ENCODE measurements at regions not wholly inside any gene's neighbourhood (a gene's known extent, or its start where the extent isn't known, plus 50 kb on each side); places are given as distances from the start of the nearest gene placed in this dataset.

GRCh38 chr9:31639451-31639850 lies 745.0 kb upstream of the ACO1 start:
- Histone ChIP-seq H2BK5ac (ENCODE audit: low read depth, low read length, poor library complexity, severe bottlenecking) (no peak overlapping the region), H3K18ac (ENCODE audit: low read depth, low read length) (no peak overlapping the region), H4K5ac (ENCODE audit: low read depth, low read length) (no peak overlapping the region), H3K27ac (ENCODE audit: insufficient read depth, low read length) (no peak overlapping the region), H3K9me3 (ENCODE audit: control insufficient read depth, insufficient read depth, low read length) (0 out of 2 replicates have a peak, but pooled peaks cover 2% of the 10 kb centered on the region), H2AK5ac (ENCODE audit: low read depth, low read length) (no peak overlapping the region), H2AK9ac (replicated peaks; ENCODE audit: low read depth, low read length, poor library complexity) (no peak overlapping the region), H3K27me3 (ENCODE audit: control insufficient read depth, insufficient read depth, low read length) (no peaks in the 10 kb centered on the region), H2BK120ac (ENCODE audit: low read depth, low read length) (no peak overlapping the region), H2BK15ac (ENCODE audit: low read depth, low read length) (no peak overlapping the region), H3K23ac (ENCODE audit: low read depth, low read length) (no peak overlapping the region), H3K56ac (ENCODE audit: extremely low read depth, insufficient read depth, low read length) (no peak overlapping the region), H3K4me1 (ENCODE audit: control insufficient read depth, insufficient read depth, low read length) (no peaks in the 10 kb centered on the region), H3K9me1 (ENCODE audit: insufficient read depth, low read length) (no peaks in the 10 kb centered on the region), H3K4me3 (ENCODE audit: insufficient read depth, low read depth, low read length) (no peak overlapping the region), H4K20me1 (ENCODE audit: insufficient read depth, low read length) (no peaks in the 10 kb centered on the region), H3K79me1 (ENCODE audit: low read depth in 1 of 2, low read length in 2 of 2) (no peaks in the 10 kb centered on the region), H3K4me2 (ENCODE audit: low read depth, low read length) (no peak overlapping the region), H3K9ac (ENCODE audit: low read depth, low read length) (no peak overlapping the region), H4K91ac (ENCODE audit: insufficient read depth, low read depth, low read length) (no peak overlapping the region), H4K8ac (ENCODE audit: low read depth in 2 of 2, low read length in 2 of 2) (no peak overlapping the region), H2BK20ac (ENCODE audit: low read depth, low read length) (no peak overlapping the region), H3K14ac (replicated peaks; ENCODE audit: low read depth, low read length) (no peak overlapping the region), H2AFZ (replicated peaks; ENCODE audit: low read length, poor library complexity) (no peak overlapping the region), H3K36me3 (ENCODE audit: control insufficient read depth, insufficient read depth, low read length) (no peaks in the 10 kb centered on the region), H3K4ac (ENCODE audit: low read depth, low read length) (no peak overlapping the region)
- DNase-seq (no peak), ATAC-seq (ENCODE audit: low read depth) (no peak)
- POLR2A ChIA-PET (ENCODE audit: unreplicated experiment) = no interaction called here
- CTCF ChIA-PET = no interaction called here
- dilution Hi-C loops (cut with HindIII; ENCODE audit: low sequenced_read_pairs, unreplicated experiment) (no loop called here), intact Hi-C loops (cut with micrococcal nuclease) (no loop called here), in situ Hi-C loops (cut with MboI; ENCODE audit: low sequenced_read_pairs) (no loop called here)
- no TSS peak for BruUV-seq (replicated peaks)
- no CpG with 5 or more reads among the region's 1 CpG for WGBS, 2 experiments (ENCODE audit: extremely low coverage in 2 of 2, insufficient read length in 1 of 2)
- TF ChIP-seq POLR2A (IDR thresholded peaks at IDR 0.05; ENCODE audit: low read depth, low read length) (no peak), BHLHE40 (IDR thresholded peaks at IDR 0.05; ENCODE audit: low read depth, low read length) (no peak), RAD21 (IDR thresholded peaks at IDR 0.05; ENCODE audit: low read length) (no peak), CEBPB (IDR thresholded peaks at IDR 0.05; ENCODE audit: low read depth, low read length) (no peak), MAFK (IDR thresholded peaks at IDR 0.05; ENCODE audit: low read depth, low read length) (no peak)
